HG03060 (cell line): ENCODE measurements at regions not wholly inside any gene's neighbourhood (a gene's known extent, or its start where the extent isn't known, plus 50 kb on each side); places are given as distances from the start of the nearest gene placed in this dataset.

Source experiments
- ATAC-seq: cut with Tn5 transposase; IDR thresholded peaks from one replicate; pipeline ENCODE4 v1.9.1; 2021; ENCODE audit warnings: low read depth, moderate number of reproducible peaks; ENCODE audit not compliant: unreplicated experiment

DNA sequence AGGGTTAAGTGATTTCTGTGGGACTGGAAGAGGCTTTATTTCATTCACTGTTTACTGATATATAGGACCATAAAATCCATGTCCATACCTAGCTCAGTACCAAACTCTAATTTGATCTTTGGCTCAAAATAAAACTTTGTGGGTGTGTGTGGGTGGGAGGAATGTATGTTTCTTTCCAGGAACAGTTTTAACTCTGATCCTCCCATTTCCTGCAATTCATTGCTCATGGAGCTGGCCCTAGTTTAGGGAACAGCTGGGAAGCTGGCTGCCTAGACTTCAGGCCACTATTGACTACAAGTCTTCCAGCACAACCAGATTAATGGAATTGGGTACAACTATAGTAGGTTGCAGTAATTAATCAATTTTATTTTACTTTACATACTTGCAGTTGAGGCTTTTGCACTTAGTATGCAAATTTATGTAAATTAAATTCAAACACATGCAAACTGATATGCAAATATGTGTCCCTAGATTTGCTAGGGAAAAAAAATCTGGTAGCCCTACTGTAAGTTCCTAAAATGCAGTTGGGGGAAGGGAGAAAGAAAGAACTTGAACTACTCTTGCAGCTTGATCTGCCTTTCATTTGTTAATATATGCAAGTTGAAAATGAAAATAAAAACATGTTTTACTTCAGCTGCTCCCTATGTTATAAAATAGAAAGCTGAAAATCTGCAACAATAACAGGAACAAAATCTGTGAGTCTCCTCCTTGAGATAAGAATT lies 1070.3 kb upstream of the CELF4 start:
- no peak for ATAC-seq

DNA sequence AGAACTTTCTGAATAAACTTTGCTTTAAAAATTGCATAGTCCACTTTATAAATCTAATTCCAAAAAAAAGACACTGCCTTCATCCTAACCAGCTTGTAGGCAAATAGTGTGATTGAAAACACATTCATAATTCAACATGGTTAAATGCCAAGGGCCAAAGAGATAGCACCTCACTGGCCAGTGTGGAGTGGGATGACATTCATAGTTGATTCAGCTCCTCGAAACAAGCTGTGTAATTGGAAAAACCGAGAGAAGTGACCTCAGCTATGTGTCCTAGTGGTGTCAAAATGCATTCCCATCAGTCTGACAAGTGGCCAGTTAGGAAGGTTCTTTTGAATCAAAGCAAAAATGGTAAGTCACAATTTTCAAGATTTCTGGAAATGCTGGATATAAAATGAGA lies 1068.5 kb upstream of the CELF4 start:
- ATAC-seq = no peak

DNA sequence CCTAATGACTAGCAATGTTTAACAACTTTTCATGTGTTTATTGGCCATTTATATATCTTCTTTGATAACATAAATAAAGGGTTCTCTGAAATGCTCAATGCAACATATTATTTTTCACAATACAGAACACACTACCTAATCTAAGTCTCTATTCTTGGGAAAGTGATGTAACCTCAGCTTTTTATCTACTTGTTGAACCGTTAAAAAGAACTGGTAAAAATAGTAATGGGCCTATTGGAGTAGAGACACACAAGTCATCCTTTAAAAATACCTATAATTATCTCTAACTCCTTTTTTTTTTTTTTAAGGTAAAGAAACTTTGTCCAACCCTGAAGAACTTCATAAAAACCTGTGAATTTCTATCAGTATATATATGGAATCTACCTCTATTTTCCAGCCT lies 1067.7 kb upstream of the CELF4 start:
- ATAC-seq = no peak

DNA sequence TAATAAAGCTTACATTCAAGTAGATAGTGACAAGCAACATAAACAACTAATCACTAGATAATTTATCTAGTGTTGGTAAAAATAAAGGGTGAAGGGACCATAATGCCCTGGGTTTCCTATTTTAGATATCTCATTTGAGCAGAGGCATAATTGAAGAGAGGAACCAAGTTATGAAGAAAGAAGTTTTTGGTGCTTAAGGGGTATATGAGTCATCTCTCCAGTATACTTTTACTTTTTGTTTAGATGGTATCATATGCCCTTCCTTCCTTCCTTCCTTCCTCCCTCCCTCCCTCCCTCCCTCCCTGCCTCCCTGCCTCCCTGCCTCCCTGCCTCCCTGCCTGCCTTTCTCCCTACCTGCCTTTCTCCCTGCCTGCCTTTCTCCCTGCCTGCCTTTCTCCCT lies 1053.5 kb upstream of the CELF4 start:
- ATAC-seq = no peak

DNA sequence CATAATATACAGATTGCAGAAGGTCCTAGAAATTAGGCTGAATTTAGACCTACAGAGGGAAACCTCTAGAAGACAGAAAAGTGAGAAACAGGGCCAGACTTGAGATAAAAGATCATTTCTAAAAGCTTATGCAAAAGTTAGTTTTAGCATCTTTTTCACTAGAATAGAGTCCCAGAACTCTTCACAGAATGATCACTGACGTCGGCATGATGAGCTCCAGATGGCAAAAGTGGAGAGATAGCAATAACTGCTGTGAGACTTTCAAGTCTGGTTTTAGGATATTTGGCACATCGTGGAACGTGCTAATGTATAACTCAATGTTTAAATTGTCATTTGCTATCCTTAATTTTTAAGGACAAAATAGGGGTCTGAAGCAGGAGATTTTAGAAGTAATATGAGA lies 1050.7 kb upstream of the CELF4 start:
- ATAC-seq = no peak

DNA sequence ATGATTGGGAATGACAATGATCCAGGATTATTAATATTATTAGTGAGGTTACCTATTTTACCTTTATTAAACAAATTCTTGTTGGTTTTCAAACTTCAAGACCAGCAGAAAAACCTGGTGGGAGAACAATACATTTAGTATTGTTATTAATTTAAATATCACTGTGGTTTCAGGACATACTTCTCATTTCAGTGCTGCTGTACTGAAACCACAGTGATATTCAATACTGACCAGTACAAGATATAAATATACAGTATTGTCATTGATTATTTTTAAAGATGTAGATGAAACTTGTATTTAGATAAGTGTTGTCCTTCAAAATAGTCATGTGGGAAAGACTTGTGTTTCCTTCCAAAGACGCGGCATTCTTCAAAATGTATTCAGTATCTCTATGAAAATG lies 1047.3 kb upstream of the CELF4 start:
- no peak for ATAC-seq

DNA sequence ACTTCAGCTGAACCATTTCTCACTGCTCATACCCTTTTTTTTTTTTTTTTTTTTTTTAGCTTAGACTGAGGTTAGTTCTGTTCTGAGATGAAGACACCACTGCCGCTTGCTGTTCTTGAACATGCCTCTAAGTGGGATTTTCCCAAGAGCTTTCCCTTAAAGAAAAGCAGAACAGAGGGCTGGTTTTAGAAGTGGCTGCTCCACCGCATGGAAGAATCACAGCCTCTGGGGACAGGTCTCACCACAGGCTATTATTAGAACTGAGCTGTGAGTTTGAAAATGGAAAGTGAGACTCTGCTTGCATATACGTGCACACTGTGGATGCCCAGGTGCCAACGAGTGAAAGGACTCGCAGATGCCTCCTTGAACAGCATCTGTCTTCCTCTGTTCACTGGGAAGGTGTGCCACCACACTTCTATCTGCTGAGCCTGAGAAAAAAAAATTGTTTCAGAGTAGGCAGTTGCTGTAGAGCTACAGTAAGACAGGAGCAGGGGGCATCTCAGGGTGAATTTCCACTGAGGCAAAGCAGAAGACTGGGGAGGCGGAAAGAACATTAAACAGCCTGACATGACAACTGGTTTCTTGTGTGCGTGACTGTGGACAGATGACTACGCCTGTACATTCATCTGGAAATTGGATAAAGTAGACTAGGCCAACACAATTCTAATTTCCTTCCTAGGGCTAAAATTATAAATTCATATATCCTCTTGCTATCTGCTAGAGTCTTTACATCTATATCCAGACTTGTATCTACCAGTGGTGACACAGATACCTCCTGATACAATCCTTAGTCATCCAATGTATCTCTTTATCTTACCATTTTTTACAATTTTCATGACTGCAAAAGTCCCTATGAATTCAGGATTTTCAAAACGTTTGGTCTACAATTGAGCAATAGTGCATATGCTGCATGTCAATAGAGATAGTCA lies 1045.7 kb upstream of the CELF4 start:
- peak; percentile 81 for ATAC-seq

DNA sequence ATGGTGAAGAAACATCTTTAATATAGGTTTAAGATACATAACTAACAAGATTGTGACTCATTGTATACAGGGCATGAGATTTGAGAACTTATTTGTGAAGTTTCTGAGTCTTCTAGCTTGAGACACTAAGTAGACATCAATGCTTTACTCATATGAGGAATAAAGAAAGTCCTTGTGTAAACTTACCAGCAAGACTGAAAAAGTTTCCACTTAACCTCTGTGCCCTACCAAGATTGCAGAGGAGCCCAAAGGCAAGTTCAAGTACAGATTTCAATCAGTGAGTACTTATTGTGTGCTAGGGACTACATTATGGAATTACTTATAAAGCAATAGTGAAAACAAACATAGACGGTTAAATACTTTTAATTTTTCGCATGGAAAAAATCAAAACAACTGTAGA lies 1041.2 kb upstream of the CELF4 start:
- peak; percentile 29 for ATAC-seq

DNA sequence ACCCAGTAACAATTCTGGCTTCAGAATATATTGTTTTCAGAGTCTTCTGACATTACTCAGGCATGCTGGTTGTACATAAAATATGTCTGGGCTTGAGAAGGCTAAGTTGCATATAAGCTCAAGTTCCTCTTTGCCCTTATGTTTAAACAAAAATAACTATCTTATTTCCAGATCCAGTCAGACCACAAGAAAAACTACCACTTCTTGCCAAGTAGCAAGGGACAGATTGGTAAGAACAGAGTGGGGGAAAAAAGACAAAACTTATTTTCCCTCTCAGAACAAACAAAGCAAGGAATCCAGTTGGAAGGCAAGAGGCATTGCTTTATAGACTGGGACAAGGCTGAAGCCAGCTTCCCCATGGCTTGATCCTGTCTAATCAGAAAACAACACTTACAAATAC lies 1036.7 kb upstream of the CELF4 start:
- ATAC-seq = no peak

DNA sequence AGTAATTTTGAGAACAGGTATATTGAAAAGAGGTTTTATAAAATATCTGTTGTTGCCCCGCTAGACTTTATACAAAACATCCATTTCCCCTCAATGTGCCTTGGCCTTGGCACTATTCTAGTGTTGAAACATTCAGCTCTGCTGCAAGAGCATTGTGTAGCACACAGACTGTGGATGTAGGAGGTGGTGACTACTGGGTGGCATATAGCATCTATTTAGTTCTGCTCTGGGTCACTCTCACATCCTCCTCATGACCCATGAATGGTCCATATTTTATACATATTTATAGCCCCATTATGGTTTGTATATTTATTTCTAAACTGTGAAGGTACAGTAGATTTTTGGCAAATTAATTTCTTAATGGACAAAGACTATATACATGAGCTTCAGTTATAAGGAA lies 1022.0 kb upstream of the CELF4 start:
- no peak for ATAC-seq

DNA sequence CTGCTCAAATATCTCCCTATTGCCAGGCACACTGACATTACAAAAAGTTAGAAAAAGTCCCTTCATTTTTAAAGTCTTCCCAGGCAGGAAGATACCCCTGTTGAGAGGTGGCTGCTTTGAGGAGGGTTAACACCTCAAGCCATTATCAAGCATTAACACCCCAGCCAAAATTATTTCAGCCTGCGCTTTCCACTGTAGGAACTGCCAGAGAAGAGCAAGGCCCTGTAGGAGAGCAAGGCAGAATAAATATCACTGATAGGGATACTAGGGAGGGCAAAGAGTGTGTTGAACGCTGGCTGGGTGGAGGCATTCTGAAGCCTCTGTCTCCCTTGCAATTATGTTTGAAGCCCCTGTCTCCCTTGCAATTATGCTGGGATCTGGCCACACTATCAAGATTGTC lies 1020.7 kb upstream of the CELF4 start:
- no peak for ATAC-seq

DNA sequence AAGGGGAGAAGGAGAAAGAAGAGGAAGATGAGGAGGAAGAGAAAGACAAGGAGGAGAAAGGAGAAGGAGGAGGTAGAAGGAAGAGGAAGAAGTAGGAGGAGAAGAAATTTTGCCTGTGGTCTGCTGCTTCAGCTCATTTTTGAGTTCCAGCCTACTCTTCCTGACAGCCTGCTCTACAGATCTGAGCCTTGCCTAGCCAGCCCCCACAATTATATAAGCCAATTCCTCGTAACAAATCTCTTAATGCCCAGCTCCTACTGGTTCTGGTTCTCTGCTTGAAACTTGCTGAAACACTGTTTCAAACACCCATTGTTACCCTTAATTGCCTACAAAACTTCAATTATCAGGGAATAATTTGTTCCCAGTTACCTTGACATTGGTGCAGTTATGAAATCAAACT lies 1014.2 kb upstream of the CELF4 start:
- no peak for ATAC-seq

DNA sequence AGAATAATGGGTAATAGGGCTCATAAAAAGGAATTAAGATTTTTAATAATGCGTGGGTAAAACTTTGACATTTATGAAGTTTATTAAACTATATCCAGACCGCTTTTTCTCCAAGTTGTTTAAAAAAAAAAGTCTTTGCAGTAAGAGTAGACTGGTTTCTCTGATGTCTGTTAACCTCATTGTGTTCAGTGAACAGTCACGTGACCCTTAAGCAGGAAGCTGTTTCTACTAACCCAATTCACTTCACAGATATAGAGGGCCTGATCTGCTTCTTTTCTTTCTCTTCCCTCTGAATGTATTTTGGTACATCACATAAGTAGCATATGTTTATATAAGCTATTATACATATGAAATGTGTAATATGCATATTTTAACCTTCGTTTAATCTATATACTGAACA lies 1011.3 kb upstream of the CELF4 start:
- ATAC-seq = no peak

DNA sequence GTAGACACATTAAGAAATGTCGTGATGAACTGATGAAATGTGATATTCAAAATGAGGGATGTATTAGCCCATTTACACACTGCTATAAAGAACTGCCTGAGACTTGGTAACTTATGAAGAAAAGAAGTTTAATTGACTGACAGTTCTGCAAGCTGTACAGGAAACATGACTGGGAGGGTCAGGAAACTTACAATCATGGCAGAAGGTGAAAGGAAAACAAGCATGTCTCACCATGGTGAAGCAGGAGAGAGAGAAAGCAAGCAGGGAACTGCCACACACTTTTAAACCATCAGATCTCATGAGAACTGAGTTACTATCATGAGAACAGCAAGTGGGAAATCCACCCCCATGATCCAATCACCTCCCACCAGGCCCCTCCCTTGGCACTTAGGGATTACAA lies 1010.8 kb upstream of the CELF4 start:
- no peak for ATAC-seq

DNA sequence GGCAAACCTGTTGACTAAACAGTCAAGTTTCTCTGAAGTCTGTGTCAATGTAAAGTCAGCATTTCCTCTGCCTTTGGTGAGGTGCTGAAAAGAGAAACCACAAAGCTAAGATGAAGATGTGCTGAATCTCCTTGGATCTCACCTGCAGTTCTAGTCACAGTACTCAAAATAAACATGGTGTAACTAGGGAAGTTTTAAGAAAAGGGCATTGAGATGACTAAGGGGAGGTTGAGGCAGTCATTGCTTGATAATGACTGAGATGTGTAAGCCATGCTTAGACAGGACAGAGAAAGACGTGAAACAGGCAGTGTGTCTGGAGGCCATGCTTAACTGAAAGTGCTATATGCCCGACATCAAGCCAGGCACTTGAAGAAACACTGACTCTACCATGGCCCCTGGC lies 1010.0 kb upstream of the CELF4 start:
- no peak for ATAC-seq

DNA sequence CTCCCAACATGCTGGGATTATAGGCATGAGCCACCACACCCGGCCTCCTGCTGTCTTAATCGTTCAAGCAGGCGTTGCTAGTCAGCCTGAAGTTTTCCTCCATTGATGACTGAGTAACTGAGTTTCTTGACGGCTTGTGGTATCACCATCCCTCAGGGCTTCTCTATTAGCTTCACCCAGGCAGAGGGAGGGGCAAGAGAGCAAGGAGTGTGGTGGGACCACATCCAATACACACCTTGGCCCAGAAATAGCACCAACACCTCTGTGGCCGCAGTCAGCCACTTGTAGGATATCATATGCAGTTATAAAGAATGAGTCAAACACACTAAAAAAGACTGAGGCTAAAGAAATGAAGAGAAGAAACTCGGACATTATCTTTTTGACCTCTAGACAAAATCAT lies 1009.4 kb upstream of the CELF4 start:
- ATAC-seq = no peak

DNA sequence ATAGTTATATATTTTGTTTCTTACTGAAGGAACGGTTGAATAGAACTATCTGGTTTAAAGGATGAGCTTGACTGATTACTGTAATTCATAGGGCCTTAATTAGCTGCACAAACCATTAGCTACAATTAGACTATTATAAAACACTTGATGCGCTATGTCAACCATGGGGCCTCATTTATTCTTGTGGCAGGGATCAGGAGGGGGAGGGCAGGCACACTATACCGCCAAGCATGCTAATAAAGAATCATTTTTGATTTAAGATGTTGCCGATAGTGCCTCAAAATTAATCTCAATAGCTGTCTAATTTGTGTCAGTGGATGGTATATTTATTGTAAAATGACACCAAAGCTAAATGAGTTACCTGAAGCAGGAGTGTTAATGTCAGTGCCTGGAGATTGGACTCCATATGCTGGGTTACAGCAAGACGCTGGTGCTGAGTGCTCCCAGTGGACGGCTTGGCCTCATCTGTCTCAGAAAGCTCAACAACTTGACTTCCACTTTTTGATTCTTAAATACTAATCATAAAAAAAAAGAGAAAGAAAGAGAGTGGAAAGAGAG lies 1007.0 kb upstream of the CELF4 start:
- no peak for ATAC-seq

DNA sequence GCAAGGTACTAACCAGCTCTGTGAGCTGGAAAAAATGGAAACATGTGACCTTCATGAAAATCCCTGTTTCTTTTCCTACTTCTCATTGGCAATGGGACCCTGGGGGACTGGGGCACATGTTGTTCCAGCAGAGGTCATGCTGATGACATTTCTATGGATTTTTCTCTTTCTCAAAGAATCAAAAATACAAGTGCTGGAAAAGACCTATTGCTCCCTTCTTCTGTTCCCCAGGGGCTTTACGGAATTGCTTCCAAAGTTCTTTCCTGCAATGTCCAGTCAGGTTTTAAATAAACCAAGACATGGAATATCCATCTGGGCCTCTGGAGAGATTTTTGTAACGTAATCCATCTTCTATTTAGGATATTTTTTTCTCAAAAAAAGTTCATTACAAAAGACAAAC lies 1006.1 kb upstream of the CELF4 start:
- ATAC-seq = no peak

DNA sequence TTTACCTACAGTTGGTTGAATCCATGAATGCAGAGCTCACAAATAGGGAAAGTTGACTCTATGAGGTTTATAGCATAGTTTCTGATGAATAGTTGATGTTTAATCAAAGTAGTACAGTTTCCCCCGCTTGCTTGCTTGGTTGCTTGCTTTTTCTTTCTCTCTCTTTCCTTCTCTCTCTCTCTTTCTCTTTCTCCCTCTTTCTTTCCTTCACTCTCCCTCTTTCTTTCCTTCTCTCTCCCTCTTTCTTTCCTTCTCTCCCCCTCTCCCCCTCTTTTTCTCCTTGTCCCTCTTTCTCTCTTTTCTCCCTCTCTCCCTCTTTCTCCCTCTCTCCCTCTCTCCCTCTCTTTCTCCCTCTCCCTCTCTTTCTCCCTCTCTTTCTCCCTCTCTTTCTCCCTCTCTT lies 999.9 kb upstream of the CELF4 start:
- ATAC-seq = no peak

DNA sequence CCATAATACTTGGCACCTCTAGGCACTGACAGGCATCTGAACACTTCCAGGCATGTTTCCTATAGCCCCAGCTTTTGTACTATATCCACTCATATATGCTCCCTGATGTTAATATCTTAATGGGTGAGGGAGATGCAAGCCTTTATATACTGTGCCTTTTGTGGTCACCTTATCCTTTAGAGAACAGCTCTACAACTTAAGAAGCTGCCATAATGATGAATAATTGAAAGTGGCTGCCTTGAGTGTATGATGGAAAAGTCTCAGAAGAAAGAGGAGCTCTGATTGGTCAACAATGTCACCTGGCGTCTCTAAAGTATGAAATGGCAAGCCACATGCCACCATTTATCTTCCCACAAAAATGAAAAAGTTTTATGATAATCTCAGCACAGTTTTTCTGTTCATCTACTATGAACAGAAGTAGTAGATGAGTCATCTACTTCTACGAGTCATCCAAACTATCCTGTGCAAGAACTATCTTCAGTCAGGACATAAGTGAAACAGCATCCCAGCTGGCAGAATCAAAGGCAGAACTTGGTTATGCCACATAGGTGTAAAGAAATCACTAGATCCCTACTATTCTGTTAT lies 997.9 kb upstream of the CELF4 start:
- no peak for ATAC-seq

DNA sequence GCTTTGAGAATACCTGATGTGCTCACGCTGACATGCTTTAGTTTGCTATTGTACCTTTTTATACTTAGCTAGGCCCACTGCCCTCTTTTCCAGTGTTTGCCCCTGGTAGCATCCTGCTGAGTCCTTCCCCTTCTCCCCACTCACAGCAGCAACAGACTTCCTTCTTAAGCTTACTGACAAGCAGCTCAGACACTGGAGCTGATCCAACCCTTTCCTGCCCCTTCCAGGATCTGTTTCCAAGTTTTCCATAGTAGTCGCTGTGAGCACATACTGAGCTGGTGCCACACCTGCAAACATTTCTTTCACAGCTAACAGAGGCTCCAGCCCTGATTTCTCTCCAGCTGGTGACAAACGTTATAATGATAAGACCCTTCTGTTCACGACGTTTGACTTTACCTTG lies 991.4 kb upstream of the CELF4 start:
- no peak for ATAC-seq
